ENCODE measurements at regions not wholly inside any gene's neighbourhood (a gene's known extent, or its start where the extent isn't known, plus 50 kb on each side); places are given as distances from the start of the nearest gene placed in this dataset.

DNA sequence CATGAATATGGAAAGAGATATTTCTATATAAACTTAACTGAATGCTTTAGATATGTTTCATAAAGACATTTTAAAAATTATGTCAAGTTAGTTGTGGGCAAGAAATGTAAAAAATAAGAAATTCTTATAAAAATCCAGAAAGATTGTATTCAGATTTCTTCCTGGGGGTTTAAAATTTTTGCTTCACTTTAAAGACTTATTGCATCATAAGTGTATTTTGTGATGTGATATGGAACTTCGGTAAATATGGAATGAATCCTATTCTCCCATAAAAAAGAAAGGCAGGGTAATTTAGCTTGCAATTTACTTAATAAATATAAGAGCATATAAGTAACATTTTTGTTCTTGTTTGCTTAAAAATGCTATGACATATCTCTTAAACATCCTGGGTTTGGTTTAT is 104.8 kb upstream of the CWC22 start:
- Mint-ChIP-seq H3K27me3 (ENCODE audit: low read depth, unreplicated experiment) (no peaks in the 10 kb centered on the region), H3K9me3 (ENCODE audit: unreplicated experiment) (no peaks in the 10 kb centered on the region), H3K4me3 (ENCODE audit: unreplicated experiment) (no peak overlapping the region), H3K27ac (ENCODE audit: unreplicated experiment) (no peak overlapping the region), H3K36me3 (ENCODE audit: low read depth, unreplicated experiment) (no peaks in the 10 kb centered on the region), H3K4me1 (ENCODE audit: low read depth, unreplicated experiment) (no peaks in the 10 kb centered on the region)
- Histone ChIP-seq H3K9ac (ENCODE audit: low read length) (no peak overlapping the region), H3K4me3 (ENCODE audit: insufficient read depth, low read depth, low read length) (no peak overlapping the region), H3K4me1 (ENCODE audit: insufficient read depth, low read length) (no peaks in the 10 kb centered on the region), H3K27ac (ENCODE audit: low read depth, low read length) (no peak overlapping the region), H3K79me2 (ENCODE audit: insufficient read depth, low read length) (no peaks in the 10 kb centered on the region), H3K4me2 (ENCODE audit: low read length) (no peak overlapping the region), H4K20me1 (ENCODE audit: insufficient read depth, low read length) (no peaks in the 10 kb centered on the region), H2AFZ (ENCODE audit: low read depth, low read length) (no peak overlapping the region), H3K36me3 (ENCODE audit: insufficient read depth, low read length) (no peaks in the 10 kb centered on the region), H3K9me3 (ENCODE audit: insufficient read depth, low read depth, low read length) (no peaks in the 10 kb centered on the region), H3K27me3 (ENCODE audit: insufficient read depth, low read length) (no peaks in the 10 kb centered on the region)
- FAIRE-seq (no peak), DNase-seq (ENCODE audit: low read depth) (no peak)
- no peak for TF ChIP-seq EZH2 (IDR thresholded peaks at IDR 0.05; ENCODE audit: insufficient read depth, low read length)
- TF ChIP-seq, protein P1, sequence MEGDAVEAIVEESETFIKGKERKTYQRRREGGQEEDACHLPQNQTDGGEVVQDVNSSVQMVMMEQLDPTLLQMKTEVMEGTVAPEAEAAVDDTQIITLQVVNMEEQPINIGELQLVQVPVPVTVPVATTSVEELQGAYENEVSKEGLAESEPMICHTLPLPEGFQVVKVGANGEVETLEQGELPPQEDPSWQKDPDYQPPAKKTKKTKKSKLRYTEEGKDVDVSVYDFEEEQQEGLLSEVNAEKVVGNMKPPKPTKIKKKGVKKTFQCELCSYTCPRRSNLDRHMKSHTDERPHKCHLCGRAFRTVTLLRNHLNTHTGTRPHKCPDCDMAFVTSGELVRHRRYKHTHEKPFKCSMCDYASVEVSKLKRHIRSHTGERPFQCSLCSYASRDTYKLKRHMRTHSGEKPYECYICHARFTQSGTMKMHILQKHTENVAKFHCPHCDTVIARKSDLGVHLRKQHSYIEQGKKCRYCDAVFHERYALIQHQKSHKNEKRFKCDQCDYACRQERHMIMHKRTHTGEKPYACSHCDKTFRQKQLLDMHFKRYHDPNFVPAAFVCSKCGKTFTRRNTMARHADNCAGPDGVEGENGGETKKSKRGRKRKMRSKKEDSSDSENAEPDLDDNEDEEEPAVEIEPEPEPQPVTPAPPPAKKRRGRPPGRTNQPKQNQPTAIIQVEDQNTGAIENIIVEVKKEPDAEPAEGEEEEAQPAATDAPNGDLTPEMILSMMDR (IDR thresholded peaks at IDR 0.05; ENCODE audit: insufficient read depth, low read depth, low read length), result no peak

DNA sequence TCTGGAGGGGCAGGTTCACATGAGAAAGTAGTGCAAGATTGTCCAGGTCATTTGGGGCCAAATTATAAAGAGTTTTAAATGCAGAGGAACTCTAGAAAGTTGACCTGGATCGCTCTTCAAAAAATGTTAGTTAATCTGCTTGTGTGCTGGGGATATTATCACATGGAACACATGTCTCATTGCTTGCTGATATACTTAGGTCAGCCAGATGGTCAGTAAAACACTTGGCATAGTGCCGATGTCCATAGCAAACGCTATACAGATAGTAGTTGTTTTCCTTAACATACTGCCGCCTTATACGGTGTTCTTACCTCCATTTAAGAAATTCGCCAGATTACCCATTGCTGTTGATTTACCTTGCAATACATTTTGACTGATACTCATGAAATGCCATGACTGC is 103.4 kb upstream of the CWC22 start:
- Mint-ChIP-seq H3K9me3 (ENCODE audit: unreplicated experiment) (no peaks in the 10 kb centered on the region), H3K4me3 (ENCODE audit: unreplicated experiment) (no peak overlapping the region), H3K27me3 (ENCODE audit: low read depth, unreplicated experiment) (no peaks in the 10 kb centered on the region), H3K27ac (ENCODE audit: unreplicated experiment) (no peak overlapping the region), H3K4me1 (ENCODE audit: low read depth, unreplicated experiment) (no peaks in the 10 kb centered on the region), H3K36me3 (ENCODE audit: low read depth, unreplicated experiment) (no peaks in the 10 kb centered on the region)
- Histone ChIP-seq H4K20me1 (ENCODE audit: insufficient read depth, low read length) (no peaks in the 10 kb centered on the region), H3K36me3 (ENCODE audit: insufficient read depth, low read length) (no peaks in the 10 kb centered on the region), H3K27ac (ENCODE audit: low read depth, low read length) (no peak overlapping the region), H3K4me3 (ENCODE audit: insufficient read depth, low read depth, low read length) (no peak overlapping the region), H3K4me1 (ENCODE audit: insufficient read depth, low read length) (no peaks in the 10 kb centered on the region), H3K9me3 (ENCODE audit: insufficient read depth, low read depth, low read length) (no peaks in the 10 kb centered on the region), H3K4me2 (ENCODE audit: low read length) (no peak overlapping the region), H3K79me2 (ENCODE audit: insufficient read depth, low read length) (no peaks in the 10 kb centered on the region), H2AFZ (ENCODE audit: low read depth, low read length) (no peak overlapping the region), H3K27me3 (ENCODE audit: insufficient read depth, low read length) (no peaks in the 10 kb centered on the region), H3K9ac (ENCODE audit: low read length) (no peak overlapping the region)
- DNase-seq (ENCODE audit: low read depth), result no peak
- no peak for FAIRE-seq
- TF ChIP-seq, protein P1 (IDR thresholded peaks at IDR 0.05; ENCODE audit: insufficient read depth, low read depth, low read length), result no peak
- TF ChIP-seq EZH2 (IDR thresholded peaks at IDR 0.05; ENCODE audit: insufficient read depth, low read length), result no peak

DNA sequence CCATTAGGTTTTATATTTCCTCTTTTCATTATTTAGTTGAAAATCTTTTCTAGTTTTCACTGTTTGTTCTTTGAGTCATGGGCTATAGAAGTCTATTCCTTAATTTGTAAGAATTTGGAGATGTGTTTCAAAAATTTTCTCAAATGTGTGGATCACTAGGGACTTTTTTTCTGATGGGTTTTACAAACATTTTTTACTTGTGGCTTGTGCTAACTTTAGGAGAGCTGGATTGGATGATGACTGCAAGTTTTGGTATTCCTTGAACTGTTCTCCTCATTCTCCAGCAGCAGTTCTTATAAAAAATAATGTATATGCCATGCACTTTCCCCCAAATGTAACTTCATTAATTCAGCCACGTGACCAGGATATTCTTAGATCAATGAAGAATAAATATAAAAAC is 94.7 kb upstream of the CWC22 start:
- Histone ChIP-seq H3K4me1 (ENCODE audit: insufficient read depth, low read length) (no peaks in the 10 kb centered on the region), H3K4me3 (ENCODE audit: insufficient read depth, low read depth, low read length) (no peak overlapping the region), H3K79me2 (ENCODE audit: insufficient read depth, low read length) (no peaks in the 10 kb centered on the region), H3K4me2 (ENCODE audit: low read length) (no peak overlapping the region), H3K36me3 (ENCODE audit: insufficient read depth, low read length) (no peaks in the 10 kb centered on the region), H3K9me3 (ENCODE audit: insufficient read depth, low read depth, low read length) (no peaks in the 10 kb centered on the region), H3K27ac (ENCODE audit: low read depth, low read length) (no peak overlapping the region), H2AFZ (ENCODE audit: low read depth, low read length) (no peak overlapping the region), H3K27me3 (ENCODE audit: insufficient read depth, low read length) (no peaks in the 10 kb centered on the region), H3K9ac (ENCODE audit: low read length) (no peak overlapping the region), H4K20me1 (ENCODE audit: insufficient read depth, low read length) (no peaks in the 10 kb centered on the region)
- H3K36me3 Mint-ChIP-seq (ENCODE audit: low read depth, unreplicated experiment), result no peaks in the 10 kb centered on the region
- no peak overlapping the region for H3K4me3 Mint-ChIP-seq (ENCODE audit: unreplicated experiment)
- H3K27ac Mint-ChIP-seq (ENCODE audit: unreplicated experiment), result no peak overlapping the region
- no peaks in the 10 kb centered on the region for H3K9me3 Mint-ChIP-seq (ENCODE audit: unreplicated experiment)
- FAIRE-seq, result no peak
- H3K4me1 Mint-ChIP-seq (ENCODE audit: low read depth, unreplicated experiment), result no peaks in the 10 kb centered on the region
- no peak for TF ChIP-seq EZH2 (IDR thresholded peaks at IDR 0.05; ENCODE audit: insufficient read depth, low read length)
- TF ChIP-seq, protein P1 (IDR thresholded peaks at IDR 0.05; ENCODE audit: insufficient read depth, low read depth, low read length), result no peak
- no peak for DNase-seq (ENCODE audit: low read depth)
- no peaks in the 10 kb centered on the region for H3K27me3 Mint-ChIP-seq (ENCODE audit: low read depth, unreplicated experiment)

Measured in astrocyte (in vitro differentiated cells and primary cell).